Umbilical cord (tissue), 1 donor: ENCODE measurements at regions not wholly inside any gene's neighbourhood (a gene's known extent, or its start where the extent isn't known, plus 50 kb on each side); places are given as distances from the start of the nearest gene placed in this dataset.

Source experiments
- DNase-seq: peaks from one replicate; pipeline ENCODE4 v3.0.0-alpha.2; 2015; ENCODE audit warnings: low spot score

- DNase-seq: no peak
These were observed 186.8 kb downstream of the ZEB2 start for GRCh38 chr2:144333143-144333555.

GRCh38 chr2:144332356-144333142 is 187.4 kb downstream of the ZEB2 start:
- DNase-seq: peak; percentile 92

GRCh38 chr2:144331674-144332355 is 188.1 kb downstream of the ZEB2 start:
- no peak for DNase-seq

- peak; percentile 33 for DNase-seq
These were observed 188.8 kb downstream of the ZEB2 start for GRCh38 chr2:144330951-144331673.

GRCh38 chr2:144329472-144329871 is 190.4 kb downstream of the ZEB2 start:
- DNase-seq: no peak

GRCh38 chr2:144328938-144329337 is 191.0 kb downstream of the ZEB2 start:
- no peak for DNase-seq

GRCh38 chr2:144326825-144327224 is 193.1 kb downstream of the ZEB2 start:
- DNase-seq: no peak

GRCh38 chr2:144325086-144325485 is 194.8 kb downstream of the ZEB2 start:
- no peak for DNase-seq

- no peak for DNase-seq
These were observed 195.4 kb downstream of the ZEB2 start for GRCh38 chr2:144324446-144325045.

GRCh38 chr2:144323946-144324345 is 196.0 kb downstream of the ZEB2 start:
- no peak for DNase-seq

- DNase-seq: no peak
These were observed 197.5 kb downstream of the ZEB2 start for GRCh38 chr2:144322379-144322778.

- DNase-seq: no peak
These were observed 199.4 kb downstream of the ZEB2 start for GRCh38 chr2:144320491-144320890.

- no peak for DNase-seq
These were observed 202.7 kb downstream of the ZEB2 start for GRCh38 chr2:144317071-144317738.

GRCh38 chr2:144310889-144311608 is 208.9 kb downstream of the ZEB2 start:
- no peak for DNase-seq

- DNase-seq: no peak
These were observed 209.4 kb downstream of the ZEB2 start for GRCh38 chr2:144310484-144310883.

- DNase-seq: no peak
These were observed 212.2 kb downstream of the ZEB2 start for GRCh38 chr2:144307711-144308110.

GRCh38 chr2:144304202-144304601 is 215.7 kb downstream of the ZEB2 start:
- DNase-seq: no peak

- no peak for DNase-seq
These were observed 219.3 kb downstream of the ZEB2 start for GRCh38 chr2:144300632-144301031.

- no peak for DNase-seq
These were observed 229.6 kb downstream of the ZEB2 start for GRCh38 chr2:144290276-144290675.

GRCh38 chr2:144288438-144288837 is 231.5 kb downstream of the ZEB2 start:
- no peak for DNase-seq

- no peak for DNase-seq
These were observed 234.6 kb downstream of the ZEB2 start for GRCh38 chr2:144285324-144285723.
